ENCODE measurements at regions not wholly inside any gene's neighbourhood (a gene's known extent, or its start where the extent isn't known, plus 50 kb on each side); places are given as distances from the start of the nearest gene placed in this dataset.

DNA sequence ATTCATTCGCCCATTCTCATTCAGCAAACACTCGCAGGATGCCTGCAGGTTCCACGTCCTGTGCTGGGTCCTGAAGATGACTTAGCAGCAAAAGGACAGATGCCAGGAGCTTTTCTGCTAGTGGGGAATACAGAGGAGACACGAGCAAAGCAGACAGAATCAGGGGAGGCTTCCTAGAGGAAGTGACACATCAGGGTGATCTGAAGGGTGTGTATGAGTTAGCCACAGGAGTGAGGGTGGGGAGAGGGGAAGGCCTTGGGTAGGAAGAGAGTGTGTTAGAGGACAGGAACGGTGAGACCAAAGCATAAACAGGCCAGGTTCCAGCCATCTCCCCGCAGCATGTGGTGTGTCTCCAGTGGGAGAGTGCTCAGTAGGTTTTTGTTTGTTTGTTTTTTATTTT lies 73.4 kb upstream of the GTSF1L start:
- TF ChIP-seq, protein P1, sequence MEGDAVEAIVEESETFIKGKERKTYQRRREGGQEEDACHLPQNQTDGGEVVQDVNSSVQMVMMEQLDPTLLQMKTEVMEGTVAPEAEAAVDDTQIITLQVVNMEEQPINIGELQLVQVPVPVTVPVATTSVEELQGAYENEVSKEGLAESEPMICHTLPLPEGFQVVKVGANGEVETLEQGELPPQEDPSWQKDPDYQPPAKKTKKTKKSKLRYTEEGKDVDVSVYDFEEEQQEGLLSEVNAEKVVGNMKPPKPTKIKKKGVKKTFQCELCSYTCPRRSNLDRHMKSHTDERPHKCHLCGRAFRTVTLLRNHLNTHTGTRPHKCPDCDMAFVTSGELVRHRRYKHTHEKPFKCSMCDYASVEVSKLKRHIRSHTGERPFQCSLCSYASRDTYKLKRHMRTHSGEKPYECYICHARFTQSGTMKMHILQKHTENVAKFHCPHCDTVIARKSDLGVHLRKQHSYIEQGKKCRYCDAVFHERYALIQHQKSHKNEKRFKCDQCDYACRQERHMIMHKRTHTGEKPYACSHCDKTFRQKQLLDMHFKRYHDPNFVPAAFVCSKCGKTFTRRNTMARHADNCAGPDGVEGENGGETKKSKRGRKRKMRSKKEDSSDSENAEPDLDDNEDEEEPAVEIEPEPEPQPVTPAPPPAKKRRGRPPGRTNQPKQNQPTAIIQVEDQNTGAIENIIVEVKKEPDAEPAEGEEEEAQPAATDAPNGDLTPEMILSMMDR (IDR thresholded peaks at IDR 0.05): no peak
- TF ChIP-seq JUN (CRISPR knock-in tag; IDR thresholded peaks at IDR 0.05): no peak
- TF ChIP-seq, protein P2, sequence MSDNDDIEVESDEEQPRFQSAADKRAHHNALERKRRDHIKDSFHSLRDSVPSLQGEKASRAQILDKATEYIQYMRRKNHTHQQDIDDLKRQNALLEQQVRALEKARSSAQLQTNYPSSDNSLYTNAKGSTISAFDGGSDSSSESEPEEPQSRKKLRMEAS (CRISPR knock-in tag; IDR thresholded peaks at IDR 0.05): no peak
